Mesenchymal stem cell (in vitro differentiated cells and primary cell): ENCODE measurements at regions not wholly inside any gene's neighbourhood (a gene's known extent, or its start where the extent isn't known, plus 50 kb on each side); places are given as distances from the start of the nearest gene placed in this dataset.
A peak's percentile ranks its signal among the peaks of the same experiment; 100 is the strongest.
"Not testable (repeated sequence)": the region's sequence is repeated elsewhere in the genome, so short reads cannot be mapped to it uniquely, and the experiment has no call there.

ENCODE experiments used
- DNase-seq: peaks from one replicate; pipeline ENCODE4 v3.0.0-alpha.2; 2013
- H2AFZ ChIP-seq: one replicate; pipeline ENCODE4 v1.6.1; 2013; ENCODE audit warnings: low read depth, mild to moderate bottlenecking, control low read depth, inconsistent platforms, low read length, moderate library complexity
- H2AK5ac ChIP-seq: 2 replicates; pipeline ENCODE4 v1.6.1; 2013; ENCODE audit warnings: low read length, moderate library complexity, mild to moderate bottlenecking, inconsistent platforms; ENCODE audit not compliant: severe bottlenecking
- H2BK120ac ChIP-seq: one replicate; pipeline ENCODE4 v1.6.1; 2013; ENCODE audit warnings: low read depth, mild to moderate bottlenecking, inconsistent platforms, low read length, moderate library complexity
- H2BK12ac ChIP-seq, 2 experiments: one replicate each; pipeline ENCODE4 v1.6.1; 2013; ENCODE audit warnings: inconsistent platforms in 2 of 2, low read length in 2 of 2, mild to moderate bottlenecking in 2 of 2, moderate library complexity in 2 of 2, control low read depth in 1 of 2
- H2BK15ac ChIP-seq: one replicate; pipeline ENCODE4 v1.6.1; 2013; ENCODE audit warnings: mild to moderate bottlenecking, low read depth, inconsistent platforms; ENCODE audit not compliant: poor library complexity, severe bottlenecking
- H2BK5ac ChIP-seq: 2 replicates; pipeline ENCODE4 v1.6.1; 2013; ENCODE audit warnings: low read depth, mild to moderate bottlenecking, low read length, control low read depth, inconsistent platforms; ENCODE audit not compliant: poor library complexity, severe bottlenecking
- H3K14ac ChIP-seq, 2 experiments: one replicate each; pipeline ENCODE4 v1.6.1; 2013; ENCODE audit warnings: inconsistent platforms in 2 of 2, low read length in 2 of 2, control low read depth in 1 of 2, mild to moderate bottlenecking in 1 of 2, moderate library complexity in 1 of 2
- H3K18ac ChIP-seq, 2 experiments: one replicate each; pipeline ENCODE4 v1.6.1; 2013; ENCODE audit warnings: inconsistent platforms in 2 of 2, low read length in 2 of 2, control low read depth in 1 of 2, low read depth in 1 of 2, mild to moderate bottlenecking in 1 of 2
- H3K23ac ChIP-seq, 2 experiments: one replicate each; pipeline ENCODE4 v1.6.1; 2013; ENCODE audit warnings: inconsistent platforms in 2 of 2, low read length in 2 of 2, mild to moderate bottlenecking in 2 of 2, moderate library complexity in 2 of 2, control low read depth in 1 of 2
- H3K27ac ChIP-seq: 2 replicates; pipeline ENCODE4 v1.5.1; 2013; ENCODE audit warnings: mild to moderate bottlenecking, moderate library complexity, low read length, control low read depth, inconsistent platforms; ENCODE audit not compliant: poor library complexity, severe bottlenecking
- H3K27me3 ChIP-seq, 2 experiments: 2 replicates each; pipeline versions ENCODE4 v1.6.1 to v1.7.0; 2013; ENCODE audit warnings: low read length in 2 of 2, mild to moderate bottlenecking in 2 of 2, moderate library complexity in 2 of 2, control low read depth in 1 of 2, inconsistent platforms in 1 of 2; ENCODE audit not compliant: control insufficient read depth in 1 of 2, insufficient read depth in 1 of 2
- H3K36me3 ChIP-seq, 2 experiments: 2 replicates each; pipeline versions ENCODE4 v1.6.1 to v1.7.0; 2013; ENCODE audit warnings: low read length in 2 of 2, control low read depth in 1 of 2, inconsistent platforms in 1 of 2, low read depth in 1 of 2, mild to moderate bottlenecking in 1 of 2; ENCODE audit not compliant: insufficient read depth in 2 of 2, control insufficient read depth in 1 of 2
- H3K4ac ChIP-seq, 2 experiments: one replicate each; pipeline ENCODE4 v1.6.1; 2013; ENCODE audit warnings: inconsistent platforms in 2 of 2, low read length in 2 of 2, mild to moderate bottlenecking in 2 of 2, moderate library complexity in 2 of 2, control low read depth in 1 of 2, low read depth in 1 of 2
- H3K4me1 ChIP-seq: 2 replicates; pipeline ENCODE4 v1.6.1; 2013; ENCODE audit warnings: low read depth, low read length, control low read depth; ENCODE audit not compliant: control insufficient read depth, insufficient read depth
- H3K4me2 ChIP-seq: 2 replicates; pipeline ENCODE4 v1.6.1; 2013; ENCODE audit warnings: low read length, mild to moderate bottlenecking, inconsistent platforms; ENCODE audit not compliant: poor library complexity, severe bottlenecking
- H3K4me3 ChIP-seq, 2 experiments: 2 replicates each; pipeline versions ENCODE4 v1.5.1 to v1.7.0; 2013; ENCODE audit warnings: low read length in 2 of 2, mild to moderate bottlenecking in 2 of 2, control low read depth in 1 of 2, low read depth in 1 of 2; ENCODE audit not compliant: insufficient read depth in 1 of 2
- H3K79me1 ChIP-seq: replicated peaks from 2 replicates; pipeline ENCODE4 v1.6.1; 2013; ENCODE audit warnings: mild to moderate bottlenecking, control low read depth, low read length, inconsistent platforms; ENCODE audit not compliant: poor library complexity, severe bottlenecking
- H3K9ac ChIP-seq: 2 replicates; pipeline ENCODE4 v1.7.0; 2013; ENCODE audit warnings: mild to moderate bottlenecking, low read length, moderate library complexity
- H3K9me3 ChIP-seq: 2 replicates; pipeline ENCODE4 v1.7.0; 2013; ENCODE audit warnings: mild to moderate bottlenecking, low read length; ENCODE audit not compliant: control insufficient read depth
- H4K8ac ChIP-seq: one replicate; pipeline ENCODE4 v1.6.1; 2013; ENCODE audit warnings: inconsistent platforms, mild to moderate bottlenecking, low read length, moderate library complexity
- H4K91ac ChIP-seq: one replicate; pipeline ENCODE4 v1.6.1; 2013; ENCODE audit warnings: mild to moderate bottlenecking, low read length, inconsistent platforms
- WGBS: methylation state at CpG from one replicate; pipeline ENCODE4 v1.1.7; 2013; ENCODE audit warnings: mixed read lengths; 5-methylcytosine and 5-hydroxymethylcytosine counted together

DNA sequence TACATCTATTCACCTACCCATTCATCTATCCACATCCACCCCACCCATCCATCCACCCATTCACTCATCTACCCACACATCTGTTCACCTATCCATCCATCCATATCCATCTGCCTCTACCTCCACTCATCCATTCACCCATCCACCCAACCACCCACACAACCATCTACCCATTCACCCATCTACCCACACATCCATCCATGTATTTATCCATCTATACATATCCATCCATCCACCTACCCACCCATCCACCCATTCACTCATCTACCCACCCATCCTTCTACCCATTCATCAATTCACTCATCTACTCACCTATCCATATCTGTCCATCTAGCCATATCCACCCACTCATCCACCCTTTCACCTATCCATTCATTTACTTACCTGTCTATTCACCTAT is 187.6 kb downstream of the ASB1 start:
- H3K79me1 ChIP-seq = no peaks in the 10 kb centered on the region
- H3K14ac ChIP-seq = no peak overlapping the region
- no peak overlapping the region for H2BK12ac ChIP-seq
- no peaks in the 10 kb centered on the region for H3K27me3 ChIP-seq
- H2BK120ac ChIP-seq = no peak overlapping the region
- no peak overlapping the region for H3K4me3 ChIP-seq
- no peak overlapping the region for H2BK15ac ChIP-seq
- no peak overlapping the region for H2BK5ac ChIP-seq
- H3K4me2 ChIP-seq = no peak overlapping the region
- H3K23ac ChIP-seq = no peak overlapping the region
- no peak overlapping the region for H3K27ac ChIP-seq
- H3K9ac ChIP-seq = no peak overlapping the region
- H3K18ac ChIP-seq = no peak overlapping the region
- no peaks in the 10 kb centered on the region for H3K4me1 ChIP-seq
- no peaks in the 10 kb centered on the region for H3K36me3 ChIP-seq
- no peak overlapping the region for H2AK5ac ChIP-seq
- H3K9me3 ChIP-seq = peaks cover 24% of the 10 kb centered on the region
- no peak overlapping the region for H4K8ac ChIP-seq
- no peak overlapping the region for H2AFZ ChIP-seq
- no peak for DNase-seq
- no peak overlapping the region for H4K91ac ChIP-seq
- no peak overlapping the region for H3K4ac ChIP-seq

DNA sequence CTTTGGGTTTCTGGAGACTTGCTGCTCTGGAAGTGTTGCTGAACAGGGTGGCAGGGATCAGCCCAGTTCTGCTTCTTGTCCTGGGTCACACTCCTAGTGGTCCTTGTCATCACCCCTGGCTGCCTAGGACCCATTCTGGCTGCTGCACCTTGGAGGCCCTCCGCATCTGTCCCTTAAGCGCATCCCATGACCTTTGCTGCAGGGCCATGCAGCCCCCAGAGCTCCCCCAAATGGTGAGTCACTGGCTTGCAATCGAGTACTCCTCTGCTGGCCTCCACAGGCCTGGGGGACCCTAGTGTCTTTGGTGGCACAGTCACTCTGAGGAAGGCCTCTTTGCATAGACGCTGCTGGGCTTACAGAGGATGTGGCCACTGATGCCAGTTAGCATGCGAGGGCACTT is 188.5 kb downstream of the ASB1 start:
- 79% methylated on average over 5 of the region's 5 CpGs for WGBS
- H3K4ac ChIP-seq = no peak overlapping the region
- no peak overlapping the region for H2AFZ ChIP-seq
- H3K27ac ChIP-seq = no peak overlapping the region
- no peak overlapping the region for H2BK15ac ChIP-seq
- no peak overlapping the region for H3K14ac ChIP-seq
- no peak overlapping the region for H4K91ac ChIP-seq
- H3K4me2 ChIP-seq = no peak overlapping the region
- H2BK5ac ChIP-seq = no peak overlapping the region
- no peaks in the 10 kb centered on the region for H3K36me3 ChIP-seq
- H3K4me3 ChIP-seq = no peak overlapping the region
- no peak for DNase-seq
- H2BK12ac ChIP-seq = no peak overlapping the region
- no peaks in the 10 kb centered on the region for H3K4me1 ChIP-seq
- no peak overlapping the region for H2BK120ac ChIP-seq
- H3K18ac ChIP-seq = no peak overlapping the region
- H3K9ac ChIP-seq = no peak overlapping the region
- H3K9me3 ChIP-seq = peaks cover 19% of the 10 kb centered on the region
- no peaks in the 10 kb centered on the region for H3K79me1 ChIP-seq
- no peak overlapping the region for H3K23ac ChIP-seq
- H3K27me3 ChIP-seq = no peaks in the 10 kb centered on the region
- no peak overlapping the region for H4K8ac ChIP-seq
- no peak overlapping the region for H2AK5ac ChIP-seq

DNA sequence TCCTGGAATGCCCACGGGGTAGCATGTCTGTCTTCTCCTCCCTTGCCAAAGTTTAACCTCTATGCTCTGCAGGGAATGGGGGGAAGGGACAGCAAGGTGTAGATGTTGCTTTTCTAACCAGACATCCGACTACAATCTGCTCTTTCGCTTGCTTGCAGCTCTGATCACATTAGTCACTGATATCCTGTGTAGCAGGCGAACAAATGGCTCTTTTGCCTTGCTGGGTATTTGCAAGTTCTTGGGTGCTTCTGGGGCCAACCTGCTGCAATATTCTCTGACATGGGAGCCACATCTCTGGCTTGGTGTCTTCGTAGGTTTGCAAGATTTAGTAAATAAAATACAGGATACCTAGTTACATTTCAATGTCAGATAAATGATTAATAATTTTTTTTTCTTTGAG is 190.0 kb downstream of the ASB1 start:
- H3K27me3 ChIP-seq = no peaks in the 10 kb centered on the region
- no peak overlapping the region for H4K8ac ChIP-seq
- no peaks in the 10 kb centered on the region for H3K79me1 ChIP-seq
- no peak overlapping the region for H4K91ac ChIP-seq
- no peak overlapping the region for H2AFZ ChIP-seq
- H2BK5ac ChIP-seq = no peak overlapping the region
- H3K9ac ChIP-seq = no peak overlapping the region
- H3K4ac ChIP-seq = no peak overlapping the region
- H2AK5ac ChIP-seq = no peak overlapping the region
- peaks cover 11% of the 10 kb centered on the region for H3K9me3 ChIP-seq
- H3K27ac ChIP-seq = no peak overlapping the region
- H3K18ac ChIP-seq = no peak overlapping the region
- H2BK12ac ChIP-seq = no peak overlapping the region
- H3K14ac ChIP-seq = peak overlapping the region in 1 of 2 experiments; percentile 1
- WGBS = 74% methylated on average over 4 of the region's 5 CpGs
- no peak overlapping the region for H3K4me3 ChIP-seq
- no peak overlapping the region for H3K23ac ChIP-seq
- no peak overlapping the region for H2BK15ac ChIP-seq
- no peak overlapping the region for H2BK120ac ChIP-seq
- DNase-seq = no peak
- H3K36me3 ChIP-seq = no peaks in the 10 kb centered on the region
- no peaks in the 10 kb centered on the region for H3K4me1 ChIP-seq
- no peak overlapping the region for H3K4me2 ChIP-seq

DNA sequence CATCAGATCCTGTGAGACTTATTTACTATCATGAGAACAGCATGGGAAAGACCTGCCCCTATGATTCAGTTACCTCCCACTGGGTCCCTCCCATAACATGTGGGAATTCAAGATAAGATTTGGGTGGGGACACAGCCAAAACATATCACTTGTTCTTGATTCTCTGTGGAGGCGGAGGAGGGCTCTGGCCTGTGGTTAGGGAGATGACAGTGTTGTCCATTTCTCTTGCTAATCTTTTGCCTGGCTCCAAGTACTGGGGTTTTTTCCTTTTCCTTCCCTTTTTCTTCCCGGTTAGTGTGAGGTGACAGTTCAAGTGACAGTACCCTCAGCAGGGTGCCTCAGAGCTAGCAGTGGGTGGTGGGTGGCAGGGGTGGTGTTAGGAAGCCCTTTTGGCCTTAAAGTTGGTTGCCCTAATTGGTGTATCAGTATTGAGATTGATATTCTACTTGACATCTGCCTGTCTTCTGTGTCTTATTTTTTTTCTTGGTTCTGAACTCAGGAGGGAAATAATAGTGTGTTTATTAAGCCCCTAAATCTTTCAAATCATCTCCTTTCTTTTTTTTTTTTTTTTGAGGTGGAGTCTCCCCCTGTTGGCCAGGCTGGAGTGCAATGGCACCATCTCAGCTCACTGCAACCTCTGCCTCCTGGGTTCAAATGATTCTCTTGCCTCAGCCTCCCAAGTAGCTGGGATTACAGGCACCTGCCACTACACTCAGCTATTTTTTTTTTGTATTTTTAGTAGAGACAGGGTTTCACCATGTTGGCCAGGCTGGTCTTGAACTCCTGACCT is 192.0 kb downstream of the ASB1 start:
- H3K36me3 ChIP-seq, H2AK5ac ChIP-seq, DNase-seq, H3K4me1 ChIP-seq, H3K4me3 ChIP-seq, H2BK12ac ChIP-seq, H3K23ac ChIP-seq, H3K14ac ChIP-seq, H3K4ac ChIP-seq, H3K27ac ChIP-seq, H3K79me1 ChIP-seq, H4K91ac ChIP-seq, H2BK15ac ChIP-seq, H4K8ac ChIP-seq, H2BK120ac ChIP-seq, H3K9me3 ChIP-seq, H2AFZ ChIP-seq, H3K18ac ChIP-seq, H3K4me2 ChIP-seq, H3K9ac ChIP-seq, H2BK5ac ChIP-seq, H3K27me3 ChIP-seq: not testable (repeated sequence)
- WGBS = 68% methylated on average over 2 of the region's 2 CpGs
